ENCODE measurements at regions not wholly inside any gene's neighbourhood (a gene's known extent, or its start where the extent isn't known, plus 50 kb on each side); places are given as distances from the start of the nearest gene placed in this dataset.

DNA sequence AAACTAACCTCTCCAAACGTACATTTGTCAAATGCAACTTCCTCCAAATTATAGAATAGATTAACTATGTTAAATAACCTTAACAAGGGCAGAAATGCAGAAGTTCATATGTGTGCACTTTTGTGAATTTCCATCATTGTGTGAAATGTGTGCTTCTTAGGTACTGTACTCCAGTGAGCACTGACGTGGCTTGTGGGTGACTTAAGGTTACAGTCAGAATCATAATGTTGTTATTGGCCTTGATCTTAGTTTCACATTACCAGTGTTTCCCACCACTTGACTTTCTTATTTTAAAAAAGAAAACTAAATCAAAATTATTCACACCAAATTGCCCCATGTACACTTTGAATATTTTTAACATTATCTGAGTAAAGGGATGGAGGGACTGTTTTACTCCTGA is 155.1 kb upstream of the FZD8 start:
- POLR2A ChIA-PET (ENCODE audit: partially characterized antibody): no interaction called here
- H4K91ac ChIP-seq (replicated peaks; ENCODE audit: insufficient read length, low read length): no peak overlapping the region
- 93% methylated on average over 2 of the region's 2 CpGs; no CpG with 5 or more reads in 1 of the 2 experiments for WGBS, 2 experiments (ENCODE audit: extremely low coverage in 1 of 2, insufficient coverage in 1 of 2, insufficient read length in 1 of 2, insufficient replicate concordance in 2 of 2, low coverage in 1 of 2, low lambda C conversion rate in 2 of 2, missing lambda C conversion rate in 1 of 2)
- no peak overlapping the region for H4K5ac ChIP-seq (ENCODE audit: insufficient read length, low read depth, low read length)
- no peak overlapping the region for H2BK20ac ChIP-seq (ENCODE audit: low read length)
- H2BK5ac ChIP-seq (ENCODE audit: low read depth, low read length): no peak overlapping the region
- no peaks in the 10 kb centered on the region for H3K4me1 ChIP-seq (replicated peaks in 1 of 4; ENCODE audit: control insufficient read depth in 3 of 4, insufficient read depth in 4 of 4, low read length in 3 of 4)
- H3K4me2 ChIP-seq (ENCODE audit: insufficient read depth in 1 of 2, low read depth in 2 of 2, low read length in 2 of 2): no peak overlapping the region
- H3K9ac ChIP-seq (replicated peaks in 1 of 4; ENCODE audit: extremely low read depth in 1 of 4, low read depth in 3 of 4, low read length in 3 of 4): no peak overlapping the region
- H3K23ac ChIP-seq (ENCODE audit: insufficient read length): no peak overlapping the region
- H3K36me3 ChIP-seq (ENCODE audit: control insufficient read depth in 2 of 4, insufficient read depth in 4 of 4, low read length in 3 of 4): no peaks in the 10 kb centered on the region
- no peaks in the 10 kb centered on the region for H3K9me3 ChIP-seq (ENCODE audit: insufficient read depth in 2 of 2, low read depth in 1 of 2, low read length in 1 of 2)
- no peak overlapping the region for H3K14ac ChIP-seq (ENCODE audit: insufficient read length)
- no peaks in the 10 kb centered on the region for H4K20me1 ChIP-seq (replicated peaks in 1 of 2; ENCODE audit: control insufficient read depth in 1 of 2, insufficient read depth in 2 of 2, low read length in 2 of 2)
- no peaks in the 10 kb centered on the region for H3K27me3 ChIP-seq (replicated peaks in 1 of 4; ENCODE audit: control insufficient read depth in 3 of 4, extremely low read depth in 1 of 4, insufficient read depth in 3 of 4, low read length in 3 of 4)
- H3K27ac ChIP-seq (ENCODE audit: low read depth, low read length): no peak overlapping the region
- no peak overlapping the region for H3K18ac ChIP-seq (ENCODE audit: extremely low read depth, low read length)
- no peak overlapping the region for H3K4me3 ChIP-seq (ENCODE audit: extremely low read depth in 1 of 4, insufficient read depth in 2 of 4, low read depth in 3 of 4, low read length in 4 of 4)
- no peak for DNase-seq (ENCODE audit: low read depth in 1 of 2, low spot score in 2 of 2)
- CTCF ChIA-PET (ENCODE audit: partially characterized antibody): interaction anchor here (0.6 to 1.3 kb wide), 5 partner anchors 16 to 245 kb away, joined by 3 to 5 read pairs (median 4); no protein-coding TSS in a partner anchor
- no peak overlapping the region for H2BK120ac ChIP-seq (replicated peaks; ENCODE audit: low read depth, low read length)
- H2AFZ ChIP-seq (ENCODE audit: low read length): no peak overlapping the region
- no peak overlapping the region for H2BK12ac ChIP-seq (ENCODE audit: low read depth, low read length)
- H3K79me1 ChIP-seq (ENCODE audit: low read depth, low read length): no peaks in the 10 kb centered on the region
- no peak overlapping the region for H2AK5ac ChIP-seq (ENCODE audit: low read depth, low read length)
- no peak overlapping the region for H2BK15ac ChIP-seq (ENCODE audit: low read length)
- FAIRE-seq: no peak
- no peak overlapping the region for H3K4ac ChIP-seq (replicated peaks; ENCODE audit: insufficient read length, low read depth, low read length)
- H4K8ac ChIP-seq (ENCODE audit: extremely low read depth, insufficient read depth, low read length): no peak overlapping the region
- no peaks in the 10 kb centered on the region for H3K23me2 ChIP-seq (ENCODE audit: low read depth, low read length)
- no peak overlapping the region for H3K56ac ChIP-seq (replicated peaks; ENCODE audit: insufficient read length, low read depth, low read length)
- H3K79me2 ChIP-seq (ENCODE audit: control insufficient read depth in 1 of 2, insufficient read depth in 2 of 2, low read length in 2 of 2): no peaks in the 10 kb centered on the region
- TF ChIP-seq CHD2 (IDR thresholded peaks at IDR 0.05; ENCODE audit: low read length) (no peak), SIN3A (conservative IDR thresholded peaks at IDR 0.05 in 1 of 2, IDR thresholded peaks at IDR 0.05 in 1 of 2; ENCODE audit: low read depth in 1 of 2, low read length in 2 of 2) (no peak), SIRT6 (IDR thresholded peaks at IDR 0.05; ENCODE audit: low read length) (no peak), NRF1 (IDR thresholded peaks at IDR 0.05; ENCODE audit: low read depth, low read length) (no peak), GTF2F1 (IDR thresholded peaks at IDR 0.05; ENCODE audit: borderline replicate concordance, low read depth, low read length) (no peak), JUND (IDR thresholded peaks at IDR 0.05; ENCODE audit: low read length) (no peak), NANOG (IDR thresholded peaks at IDR 0.05; ENCODE audit: insufficient read depth, low read depth, low read length, poor library complexity, severe bottlenecking) (no peak), POLR2AphosphoS5 (IDR thresholded peaks at IDR 0.05; ENCODE audit: low read depth, low read length) (no peak), SIX5 (IDR thresholded peaks at IDR 0.05; ENCODE audit: low read depth, low read length) (no peak), CTBP2 (IDR thresholded peaks at IDR 0.05; ENCODE audit: borderline replicate concordance, insufficient read depth, insufficient read length, low read length) (no peak), RNF2 (IDR thresholded peaks at IDR 0.05; ENCODE audit: borderline replicate concordance, low read depth, low read length, missing control alignments, poor library complexity, severe bottlenecking) (no peak)
- TF ChIP-seq, protein P1, sequence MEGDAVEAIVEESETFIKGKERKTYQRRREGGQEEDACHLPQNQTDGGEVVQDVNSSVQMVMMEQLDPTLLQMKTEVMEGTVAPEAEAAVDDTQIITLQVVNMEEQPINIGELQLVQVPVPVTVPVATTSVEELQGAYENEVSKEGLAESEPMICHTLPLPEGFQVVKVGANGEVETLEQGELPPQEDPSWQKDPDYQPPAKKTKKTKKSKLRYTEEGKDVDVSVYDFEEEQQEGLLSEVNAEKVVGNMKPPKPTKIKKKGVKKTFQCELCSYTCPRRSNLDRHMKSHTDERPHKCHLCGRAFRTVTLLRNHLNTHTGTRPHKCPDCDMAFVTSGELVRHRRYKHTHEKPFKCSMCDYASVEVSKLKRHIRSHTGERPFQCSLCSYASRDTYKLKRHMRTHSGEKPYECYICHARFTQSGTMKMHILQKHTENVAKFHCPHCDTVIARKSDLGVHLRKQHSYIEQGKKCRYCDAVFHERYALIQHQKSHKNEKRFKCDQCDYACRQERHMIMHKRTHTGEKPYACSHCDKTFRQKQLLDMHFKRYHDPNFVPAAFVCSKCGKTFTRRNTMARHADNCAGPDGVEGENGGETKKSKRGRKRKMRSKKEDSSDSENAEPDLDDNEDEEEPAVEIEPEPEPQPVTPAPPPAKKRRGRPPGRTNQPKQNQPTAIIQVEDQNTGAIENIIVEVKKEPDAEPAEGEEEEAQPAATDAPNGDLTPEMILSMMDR (IDR thresholded peaks at IDR 0.05; ENCODE audit: control extremely low read depth in 1 of 3, insufficient read depth in 1 of 3, low read depth in 1 of 3, low read length in 3 of 3): no peak
